ENCODE measurements at regions not wholly inside any gene's neighbourhood (a gene's known extent, or its start where the extent isn't known, plus 50 kb on each side); places are given as distances from the start of the nearest gene placed in this dataset.
"Not testable (repeated sequence)": the region's sequence is repeated elsewhere in the genome, so short reads cannot be mapped to it uniquely, and the experiment has no call there.

DNA sequence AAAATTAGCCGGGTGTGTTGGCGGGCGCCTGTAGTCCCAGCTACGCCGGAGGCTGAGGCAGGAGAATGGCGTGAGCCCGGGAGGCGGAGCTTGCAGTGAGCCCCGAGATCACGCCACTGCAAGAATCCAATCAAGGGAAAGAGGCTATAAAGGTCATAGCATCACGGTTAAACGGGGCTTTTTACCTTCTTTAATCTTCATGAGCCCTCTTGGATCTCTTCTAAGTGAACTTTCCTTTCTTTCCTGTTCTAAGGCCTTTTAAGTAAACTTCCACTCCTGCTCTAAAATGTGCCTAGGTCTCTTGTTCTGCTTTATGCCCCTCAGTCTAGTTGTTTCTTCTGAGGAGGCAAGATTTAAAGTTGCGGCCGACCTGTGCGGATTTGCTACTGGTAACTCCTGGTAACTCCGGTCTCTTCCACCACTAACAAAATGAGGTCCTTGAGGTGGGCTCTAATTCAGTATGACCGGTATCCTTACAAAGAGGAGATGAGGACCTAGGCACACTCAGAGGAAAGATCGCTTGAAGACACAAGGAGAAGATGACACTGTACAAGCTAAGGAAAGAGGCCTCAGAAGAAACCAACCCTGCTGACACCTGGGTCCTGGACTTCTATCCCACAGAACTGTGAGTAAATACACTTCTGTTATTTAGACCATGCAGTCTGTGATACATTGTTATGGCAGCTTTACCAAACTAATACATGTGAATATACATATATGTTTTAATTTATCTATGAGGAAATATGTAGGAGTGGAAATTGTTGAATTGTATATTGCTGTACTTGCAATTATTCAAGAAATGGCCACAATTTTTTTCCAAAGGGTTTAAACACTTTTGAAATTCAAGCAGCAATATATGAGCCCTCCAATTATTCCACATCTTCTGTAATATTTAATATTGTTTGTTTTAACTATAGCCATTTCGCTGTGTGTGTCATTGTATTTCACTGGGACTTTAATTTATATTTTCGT, 331.5 kb upstream of the CNTNAP2 start:
- no peak for DNase-seq

DNA sequence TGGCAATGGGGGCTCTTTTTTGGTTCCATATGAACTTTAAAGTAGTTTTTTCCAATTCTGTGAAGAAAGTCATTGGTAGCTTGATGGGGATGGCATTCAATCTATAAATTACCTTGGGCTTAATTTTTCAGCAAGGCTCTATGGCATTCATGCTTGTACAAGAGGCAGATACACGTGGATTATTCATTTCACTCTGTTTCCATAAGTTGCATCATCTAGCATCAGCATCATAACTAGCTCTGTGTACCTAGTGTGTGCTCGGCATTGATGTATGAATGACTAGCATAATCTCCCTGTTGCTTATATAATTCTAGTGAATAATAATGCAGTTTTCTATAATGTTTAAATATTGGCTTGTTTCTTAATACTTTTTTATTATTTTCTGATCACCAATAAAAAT, 335.2 kb upstream of the CNTNAP2 start:
- not testable (repeated sequence) for DNase-seq

DNA sequence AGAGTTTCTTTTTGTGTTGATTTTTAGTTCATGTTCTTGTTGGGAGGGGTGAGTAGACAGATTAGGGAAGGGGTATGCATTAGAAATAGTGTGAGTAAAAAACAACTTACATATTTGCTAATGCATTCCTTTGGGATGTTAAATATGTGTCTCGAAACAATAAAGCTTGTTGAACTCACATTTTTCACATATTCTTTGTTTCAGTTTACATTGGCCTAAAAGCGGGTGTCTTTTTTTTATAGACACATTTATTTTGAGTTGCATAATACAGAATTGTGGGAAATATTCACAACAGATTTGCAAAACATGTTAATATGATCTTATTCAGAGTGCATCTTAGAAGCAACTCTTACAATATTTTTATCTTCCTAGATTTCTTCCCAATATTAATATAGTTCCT, 337.5 kb upstream of the CNTNAP2 start:
- DNase-seq = no peak

DNA sequence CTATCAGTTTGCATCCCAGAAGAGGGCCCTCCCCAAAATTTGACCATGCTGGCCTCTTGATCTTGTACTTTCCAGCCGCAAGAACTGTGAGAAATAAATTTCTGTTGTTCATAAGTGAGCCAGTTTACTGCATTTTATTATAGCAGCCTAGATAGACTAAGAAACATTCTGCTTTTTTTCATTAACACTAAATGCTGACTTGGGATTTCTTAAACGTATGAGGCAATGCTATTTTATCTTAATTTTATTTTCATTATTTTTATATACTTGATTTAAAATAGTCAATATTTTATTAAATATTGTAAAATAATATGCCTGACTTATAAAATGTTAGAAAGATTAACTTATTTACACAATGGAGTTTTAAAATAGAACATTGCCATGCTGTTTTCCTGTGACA, 341.8 kb upstream of the CNTNAP2 start:
- no peak for DNase-seq

DNA sequence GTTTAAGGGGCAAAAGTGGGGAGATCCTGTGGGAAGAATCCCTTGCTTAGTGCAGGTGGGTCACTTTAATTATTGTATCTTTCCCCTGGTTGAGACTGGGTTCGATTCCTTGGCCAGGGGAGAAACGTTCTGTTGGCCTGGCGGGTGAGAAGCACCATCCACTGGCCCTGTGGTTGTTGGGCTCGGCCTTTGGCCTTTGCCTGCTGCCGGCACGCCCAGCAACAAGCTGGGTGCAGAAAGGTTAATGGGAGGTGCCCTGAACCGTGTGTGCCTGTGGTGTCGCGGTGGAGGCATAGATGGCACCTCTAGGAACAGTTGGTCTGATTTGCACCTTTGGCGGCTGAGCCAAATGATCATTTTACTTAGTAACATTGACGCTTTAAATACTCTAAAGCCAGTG, 363.6 kb upstream of the CNTNAP2 start:
- no peak for DNase-seq

DNA sequence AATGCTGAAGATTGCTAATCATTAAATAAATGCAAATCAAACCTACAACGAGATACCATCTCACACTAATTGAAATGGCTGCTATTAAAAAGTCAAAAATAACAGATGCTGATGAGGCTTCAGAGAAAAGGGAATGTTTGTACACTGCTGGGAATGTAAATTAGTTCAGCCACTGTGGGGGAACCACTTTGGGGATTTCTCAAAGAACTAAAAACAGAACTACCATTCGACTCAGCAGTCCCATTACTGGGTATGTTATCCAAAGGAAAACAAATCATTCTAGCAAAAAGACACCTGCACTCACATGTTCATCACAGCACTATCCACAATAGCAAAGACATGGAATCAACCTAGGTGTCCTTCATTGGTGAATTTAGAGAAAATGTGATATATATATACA, 379.0 kb upstream of the CNTNAP2 start:
- DNase-seq = no peak

DNA sequence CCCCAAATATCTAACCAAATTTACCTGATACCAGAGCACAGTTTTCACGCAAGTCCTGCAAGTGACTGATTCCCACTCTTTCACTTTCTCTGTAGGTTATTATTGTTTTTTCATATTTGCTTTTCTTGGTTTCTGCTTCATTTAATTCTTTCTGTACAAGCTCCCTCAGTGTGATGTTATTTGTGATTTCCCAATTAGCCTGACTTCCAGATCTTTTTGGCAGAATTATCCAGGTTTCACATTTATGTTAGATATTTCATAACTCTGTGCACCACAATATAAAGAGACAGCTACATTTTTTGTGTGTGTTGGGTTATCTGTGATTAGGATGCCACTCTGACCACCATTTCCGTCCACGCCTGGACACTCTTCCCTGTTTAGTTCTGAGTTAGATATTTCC, 381.5 kb upstream of the CNTNAP2 start:
- DNase-seq = no peak

DNA sequence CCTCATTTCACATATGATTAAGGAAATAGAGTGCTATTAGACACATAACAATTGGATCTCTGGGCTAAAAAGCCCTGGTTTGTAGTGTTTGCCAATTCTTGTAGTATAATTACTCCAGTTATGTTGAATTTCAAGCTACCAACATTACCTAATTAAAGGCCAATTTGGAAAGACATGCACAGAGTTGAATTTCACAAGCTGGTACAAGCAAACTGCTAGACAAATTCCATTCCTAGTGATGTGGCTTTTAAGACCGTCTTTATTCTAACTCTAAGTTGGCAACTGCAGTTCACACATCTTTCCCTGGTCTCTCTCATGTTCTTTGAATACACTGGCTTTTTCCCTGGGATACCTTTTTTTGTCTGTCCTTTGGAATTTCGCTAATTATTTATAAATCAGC, 384.1 kb upstream of the CNTNAP2 start:
- DNase-seq = no peak

DNA sequence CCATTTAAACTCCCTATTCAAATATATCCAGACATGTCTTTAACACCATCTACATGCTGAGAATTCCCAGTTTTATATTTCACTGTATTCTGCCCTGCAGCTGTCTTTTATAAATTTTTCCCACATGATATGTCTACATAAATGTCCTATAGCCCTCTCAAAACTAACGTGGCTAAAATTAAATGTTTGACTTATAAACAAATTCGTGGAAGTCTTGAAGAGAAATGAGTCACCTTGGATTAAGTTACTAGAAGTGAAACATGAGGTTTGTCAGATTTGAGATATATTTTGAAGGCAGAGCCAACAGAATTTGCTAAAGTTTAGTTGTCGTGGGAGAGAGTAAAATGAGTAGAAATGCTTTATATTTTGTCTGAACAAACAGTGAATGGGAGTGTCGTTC, 386.9 kb upstream of the CNTNAP2 start:
- DNase-seq = no peak

DNA sequence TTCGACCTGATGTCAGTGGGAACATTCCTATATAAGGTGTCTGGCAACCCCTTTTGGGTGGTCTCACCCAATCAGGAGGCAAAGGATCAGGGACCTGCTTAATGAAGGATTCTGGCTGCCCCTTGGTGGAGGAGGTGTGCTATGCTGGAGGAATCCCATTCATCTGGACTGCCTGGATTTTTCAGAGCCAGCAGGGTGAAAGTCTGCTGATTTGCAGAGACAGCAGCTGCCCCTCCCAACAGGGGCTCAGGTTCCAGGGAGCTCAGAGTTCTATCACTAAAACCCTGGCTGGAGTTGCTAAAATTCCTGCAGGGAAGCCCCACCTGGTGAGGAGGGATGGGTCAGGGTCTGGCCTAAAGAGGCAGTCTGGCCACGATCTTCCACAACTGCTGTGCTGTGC, 398.5 kb upstream of the CNTNAP2 start:
- no peak for DNase-seq

DNA sequence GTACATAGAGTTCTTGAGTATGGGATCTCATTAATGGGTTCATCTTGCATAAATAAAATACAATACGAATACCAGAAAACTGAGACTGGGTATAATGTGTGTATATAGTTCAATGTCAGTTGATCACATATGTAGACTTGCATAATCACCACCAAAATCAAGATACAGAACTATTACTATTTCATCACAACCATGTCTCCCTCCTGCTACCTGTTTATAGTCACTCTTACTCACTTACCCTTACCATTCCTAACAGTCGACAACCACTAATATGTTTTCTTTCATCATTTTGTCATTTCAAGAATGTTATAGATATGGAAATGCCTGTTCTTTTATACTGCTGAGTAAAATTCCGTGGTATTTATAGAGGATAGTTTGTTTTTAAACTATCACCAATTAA, 416.1 kb upstream of the CNTNAP2 start:
- no peak for DNase-seq

DNA sequence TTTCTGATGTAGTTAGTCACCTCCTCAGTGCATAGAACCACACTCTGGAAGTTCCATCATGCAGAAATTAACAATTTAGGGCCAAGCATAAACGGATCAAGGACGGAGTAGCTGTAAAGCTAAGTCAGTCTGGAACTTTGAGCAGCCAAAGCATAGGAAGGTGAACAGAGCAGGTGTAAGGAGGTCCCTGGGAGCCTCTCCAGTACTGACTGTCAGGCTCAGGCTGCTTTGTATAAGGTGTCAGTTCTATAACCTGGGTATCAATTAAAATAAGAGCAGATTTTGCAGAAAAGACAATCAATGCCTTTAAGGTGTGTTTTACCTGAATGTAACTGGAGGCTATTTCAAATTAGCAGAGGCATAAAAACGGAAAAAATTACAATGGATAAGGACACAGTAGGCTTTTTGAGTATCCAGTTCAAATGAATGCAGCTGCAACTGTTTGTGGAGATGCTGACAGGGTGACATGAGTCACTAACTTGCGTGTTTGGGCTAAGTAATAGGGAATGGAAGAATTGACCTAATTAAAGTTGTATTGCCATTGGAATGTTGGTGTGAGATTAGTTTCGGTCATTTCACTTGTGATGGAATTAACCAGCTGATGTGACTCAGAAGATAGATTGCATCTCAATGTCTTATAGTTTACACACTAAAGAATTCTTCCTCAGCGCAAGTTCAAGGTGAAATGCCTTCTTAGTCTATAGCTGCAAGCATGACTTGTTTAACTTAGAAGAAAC, 417.9 kb upstream of the CNTNAP2 start:
- DNase-seq = no peak

DNA sequence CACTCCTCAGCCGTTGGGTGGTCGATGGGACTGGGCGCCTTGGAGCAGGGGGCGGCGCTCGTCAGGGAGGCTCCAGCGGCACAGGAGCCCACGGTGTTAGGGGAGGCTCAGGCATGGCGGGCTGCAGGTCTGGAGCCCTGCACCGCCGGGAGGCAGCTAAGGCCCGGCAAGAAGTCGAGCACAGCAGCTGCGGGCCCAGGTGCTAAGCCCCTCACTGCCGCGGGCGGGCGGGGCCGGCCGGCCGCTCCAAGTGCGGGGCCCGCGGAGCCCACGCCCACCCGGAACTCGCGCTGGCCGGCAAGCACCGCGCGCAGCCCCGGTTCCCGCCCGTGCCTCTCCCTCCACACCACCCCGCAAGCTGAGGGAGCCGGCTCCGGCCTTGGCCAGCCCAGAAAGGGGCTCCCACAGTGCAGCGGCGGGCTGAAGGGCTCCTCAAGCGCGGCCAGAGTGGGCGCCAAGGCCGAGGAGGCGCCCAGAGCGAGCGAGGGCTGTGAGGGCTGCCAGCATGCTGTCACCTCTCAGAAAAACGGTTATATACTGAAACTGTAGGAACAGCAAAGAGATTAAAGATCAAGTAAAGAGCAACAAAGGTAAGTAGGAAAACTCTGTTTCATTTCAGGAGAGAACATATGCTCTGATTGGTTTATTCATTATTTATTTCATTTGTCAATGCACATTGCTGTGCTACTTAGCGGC, 419.0 kb upstream of the CNTNAP2 start:
- DNase-seq = not testable (repeated sequence)

DNA sequence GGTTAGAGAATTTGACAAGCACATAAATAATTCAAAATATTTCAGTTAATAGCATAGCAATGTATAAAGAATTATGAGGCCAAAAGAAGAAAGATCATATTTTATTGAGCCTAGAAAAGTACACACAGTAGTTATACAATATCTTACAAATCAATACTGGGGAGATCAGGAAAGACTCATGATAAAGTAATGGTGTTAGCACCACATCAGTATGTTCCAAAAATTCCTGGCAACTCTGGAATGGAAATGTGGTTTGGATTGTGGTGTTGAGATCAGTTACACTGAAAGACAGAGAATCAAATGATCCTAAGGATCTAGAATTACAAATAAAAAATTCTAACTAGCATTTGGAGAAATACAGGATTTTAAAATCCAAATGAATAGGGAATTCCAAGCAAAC, 420.5 kb upstream of the CNTNAP2 start:
- DNase-seq = no peak

DNA sequence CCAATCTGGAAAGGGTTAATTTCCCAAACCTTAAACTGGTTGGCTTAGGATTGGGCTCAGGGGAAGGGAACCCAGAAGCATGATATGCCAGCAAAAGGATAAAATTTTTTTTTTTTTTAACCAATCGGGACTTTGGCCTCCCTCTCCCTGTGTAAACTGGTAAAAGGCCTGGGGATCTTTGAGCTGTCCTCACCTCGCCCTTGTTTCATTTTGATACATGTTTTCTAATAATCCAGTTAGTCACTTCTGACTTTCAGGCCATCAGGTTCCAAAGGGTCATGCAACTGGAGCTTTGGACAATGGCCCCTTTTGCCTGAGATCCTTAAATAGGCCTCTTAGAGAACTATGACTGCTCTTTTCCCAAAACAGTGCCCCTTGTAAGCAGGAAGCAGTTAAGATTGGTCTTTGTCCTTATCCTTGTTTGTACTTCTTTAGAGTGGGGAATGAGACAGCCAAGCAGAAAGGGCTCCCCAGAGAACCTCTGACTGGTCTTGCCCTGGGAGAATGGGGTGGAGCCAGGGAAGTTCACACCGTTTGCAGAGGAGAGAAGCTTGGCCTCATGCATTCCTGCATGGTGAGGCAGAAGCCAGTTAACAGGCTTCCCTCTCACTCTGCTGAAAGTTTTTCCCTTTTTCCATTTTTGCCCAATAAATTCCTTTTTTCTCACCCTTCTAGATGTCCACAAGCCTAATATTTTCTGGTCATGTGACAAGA, 424.2 kb upstream of the CNTNAP2 start:
- DNase-seq = no peak

DNA sequence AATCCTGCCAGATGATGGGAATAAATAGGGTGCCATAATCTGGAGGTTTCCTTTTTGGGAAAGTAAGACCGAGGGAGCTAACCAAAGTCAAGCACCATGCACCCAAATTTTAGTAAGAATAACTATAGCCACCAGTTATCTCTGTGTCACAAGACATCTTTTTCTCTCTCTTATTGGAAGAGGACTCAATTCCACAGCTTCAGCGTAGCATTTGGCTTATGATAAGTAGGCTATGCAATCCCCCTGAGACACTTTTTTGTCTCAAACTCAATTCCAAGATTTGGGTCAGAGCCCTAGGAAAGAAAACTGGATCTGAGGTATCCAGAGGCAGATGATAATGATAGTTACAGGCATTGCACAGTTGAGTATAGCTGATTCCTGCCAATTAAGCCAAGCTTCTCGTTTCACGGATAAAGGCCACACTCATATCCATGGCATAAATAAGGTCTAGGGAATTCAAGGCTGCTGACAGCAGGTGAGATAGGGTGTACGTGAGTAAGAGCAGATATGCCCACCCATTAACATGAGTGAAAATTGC, 425.2 kb upstream of the CNTNAP2 start:
- DNase-seq = no peak

DNA sequence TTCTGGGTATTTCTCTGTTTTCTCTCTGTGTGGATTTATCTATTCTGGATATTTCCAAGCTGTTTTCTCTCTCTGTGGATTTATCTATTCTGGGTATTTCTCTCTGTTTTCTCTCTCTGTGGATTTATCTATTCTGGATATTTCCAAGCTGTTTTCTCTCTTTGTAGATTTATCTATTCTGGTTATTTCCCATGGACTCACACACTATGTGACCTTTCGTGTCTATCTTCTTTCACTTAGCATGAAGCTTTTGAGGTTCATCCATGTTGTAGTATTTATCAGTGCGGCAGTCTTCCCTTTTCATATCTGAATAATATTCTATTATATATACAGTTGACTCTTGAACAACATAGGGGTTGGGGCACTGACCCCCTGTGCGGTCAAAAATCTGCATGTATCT, 435.0 kb upstream of the CNTNAP2 start:
- DNase-seq = no peak

DNA sequence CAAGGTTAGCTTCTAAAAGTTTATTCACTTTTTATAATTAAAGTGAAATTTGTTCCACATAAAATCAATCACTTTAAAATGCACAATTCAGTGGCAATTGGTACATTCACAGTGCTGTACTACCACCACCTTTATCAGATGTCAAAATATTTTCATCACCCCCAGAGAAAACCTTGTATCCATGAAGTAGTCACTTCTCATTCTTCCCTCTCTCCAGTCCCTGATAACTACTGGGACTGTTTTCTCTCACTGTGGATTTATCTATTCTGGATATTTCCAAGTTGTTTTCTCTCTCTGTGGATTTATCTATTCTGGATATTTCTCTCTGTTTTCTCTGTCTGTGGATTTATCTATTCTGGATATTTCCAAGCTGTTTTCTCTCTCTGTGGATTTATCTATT, 435.4 kb upstream of the CNTNAP2 start:
- no peak for DNase-seq

DNA sequence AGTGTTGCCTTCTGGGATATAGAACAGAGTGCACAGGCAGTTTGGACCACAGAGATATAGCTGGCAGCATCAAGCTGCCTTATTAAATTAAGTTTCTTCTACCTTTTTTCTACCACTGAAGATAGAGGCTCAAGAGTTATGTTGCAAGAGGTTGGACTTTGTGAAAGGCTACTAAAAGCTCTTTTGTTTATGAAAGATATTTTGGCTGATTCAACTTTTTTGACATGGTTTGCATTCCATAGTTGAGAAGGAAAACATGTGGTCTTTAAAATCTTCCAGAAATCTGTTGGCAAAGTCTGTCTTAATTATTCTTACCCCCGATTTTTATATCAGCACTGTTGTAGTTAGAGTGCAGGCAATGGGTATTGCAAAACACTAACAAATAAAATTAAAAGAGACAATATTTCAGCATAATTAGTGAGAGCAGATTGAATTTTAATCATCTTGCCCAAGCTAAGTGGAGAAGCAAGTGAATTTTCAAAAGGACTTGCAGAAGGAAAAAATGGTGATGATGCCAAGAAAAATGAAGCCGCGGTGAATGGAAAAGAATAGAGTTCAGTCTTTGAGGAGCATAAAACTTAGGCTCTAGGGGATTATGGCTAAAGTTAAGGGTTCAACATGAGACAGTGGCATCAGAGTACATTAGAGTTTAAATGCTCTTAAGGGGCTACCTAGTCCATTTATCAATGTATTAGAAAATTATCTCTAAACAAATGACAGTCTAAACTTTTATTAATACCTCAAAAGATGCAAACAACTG, 450.9 kb upstream of the CNTNAP2 start:
- DNase-seq = no peak

DNA sequence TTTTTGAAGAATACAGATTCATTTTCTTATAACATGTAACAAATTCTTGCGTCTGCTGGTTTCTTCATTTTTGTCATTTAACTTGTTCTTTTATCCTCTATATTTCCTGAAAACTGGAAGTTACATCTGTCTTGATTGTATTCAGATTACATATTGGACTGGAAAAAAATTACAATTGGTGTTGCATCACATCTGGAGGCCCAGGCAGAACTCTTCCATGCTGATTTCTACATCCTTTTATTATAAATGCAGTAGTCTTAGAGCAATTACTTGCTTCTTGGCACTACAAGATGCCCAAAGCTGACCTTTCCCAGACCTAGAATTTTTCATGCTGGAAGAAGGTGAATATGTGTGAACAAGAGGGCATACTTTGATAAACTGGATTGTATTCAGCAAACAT, 460.9 kb upstream of the CNTNAP2 start:
- DNase-seq = no peak

DNA sequence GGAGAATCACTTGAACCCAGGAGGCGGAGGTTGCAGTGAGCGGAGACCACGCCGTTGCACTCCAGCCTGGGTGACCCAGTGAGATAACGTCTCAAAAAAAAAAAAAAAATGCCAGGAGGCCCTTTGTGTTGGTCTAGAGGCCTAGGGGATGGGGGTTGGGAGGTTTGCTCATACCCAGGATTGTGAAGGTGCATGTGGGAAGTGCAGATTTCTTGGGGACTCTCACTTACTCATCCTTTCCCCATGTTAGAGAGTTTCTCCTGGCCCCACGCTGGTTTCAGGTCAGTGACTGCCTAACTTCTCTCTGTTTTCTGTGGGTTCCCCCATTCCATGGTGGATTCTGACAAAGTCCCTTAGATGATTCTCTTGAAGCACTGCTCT, 471.5 kb upstream of the CNTNAP2 start:
- DNase-seq = no peak

All from T-helper 2 cell (primary cell).